Activated CD4-positive, alpha-beta T cell treated with anti-CD3 and anti-CD28 coated beads, Interleukin-2, amount 10 ng/mL, durations not matched to agents 7 days and 5 days (primary cell): ENCODE measurements at regions not wholly inside any gene's neighbourhood (a gene's known extent, or its start where the extent isn't known, plus 50 kb on each side); places are given as distances from the start of the nearest gene placed in this dataset.

Experiments
- CTCF ChIA-PET: fragments of 350-600 bp; sonication (Branson Sonifier 250); formaldehyde crosslinking; loops from one replicate; lab custom pipeline; 2021; ENCODE audit warnings: antibody characterized with exemption; lab: Charles Lee
- POLR2A ChIA-PET: fragments of 350-600 bp; sonication (Branson Sonifier 250); formaldehyde crosslinking; loops from one replicate; lab custom pipeline; 2021; ENCODE audit warnings: antibody characterized with exemption; lab: Charles Lee
- DNase-seq: peaks from one replicate; pipeline ENCODE4 v3.0.0-alpha.2; 2020
- H3K27ac Mint-ChIP-seq: one replicate; pipeline ENCODE4 v1.8.0; 2021; ENCODE audit warnings: mild to moderate bottlenecking, moderate library complexity, mixed read lengths
- H3K27me3 Mint-ChIP-seq: one replicate; pipeline ENCODE4 v1.8.0; 2021; ENCODE audit warnings: mixed read lengths
- H3K36me3 Mint-ChIP-seq: one replicate; pipeline ENCODE4 v1.8.0; 2021; ENCODE audit warnings: low read depth, mixed read lengths
- H3K4me1 Mint-ChIP-seq: one replicate; pipeline ENCODE4 v1.8.0; 2021; ENCODE audit warnings: mixed read lengths
- H3K4me3 Mint-ChIP-seq: one replicate; pipeline ENCODE4 v1.8.0; 2021; ENCODE audit warnings: mild to moderate bottlenecking, moderate library complexity, mixed read lengths
- H3K9me3 Mint-ChIP-seq: one replicate; pipeline ENCODE4 v1.8.0; 2021; ENCODE audit warnings: mixed read lengths

DNA sequence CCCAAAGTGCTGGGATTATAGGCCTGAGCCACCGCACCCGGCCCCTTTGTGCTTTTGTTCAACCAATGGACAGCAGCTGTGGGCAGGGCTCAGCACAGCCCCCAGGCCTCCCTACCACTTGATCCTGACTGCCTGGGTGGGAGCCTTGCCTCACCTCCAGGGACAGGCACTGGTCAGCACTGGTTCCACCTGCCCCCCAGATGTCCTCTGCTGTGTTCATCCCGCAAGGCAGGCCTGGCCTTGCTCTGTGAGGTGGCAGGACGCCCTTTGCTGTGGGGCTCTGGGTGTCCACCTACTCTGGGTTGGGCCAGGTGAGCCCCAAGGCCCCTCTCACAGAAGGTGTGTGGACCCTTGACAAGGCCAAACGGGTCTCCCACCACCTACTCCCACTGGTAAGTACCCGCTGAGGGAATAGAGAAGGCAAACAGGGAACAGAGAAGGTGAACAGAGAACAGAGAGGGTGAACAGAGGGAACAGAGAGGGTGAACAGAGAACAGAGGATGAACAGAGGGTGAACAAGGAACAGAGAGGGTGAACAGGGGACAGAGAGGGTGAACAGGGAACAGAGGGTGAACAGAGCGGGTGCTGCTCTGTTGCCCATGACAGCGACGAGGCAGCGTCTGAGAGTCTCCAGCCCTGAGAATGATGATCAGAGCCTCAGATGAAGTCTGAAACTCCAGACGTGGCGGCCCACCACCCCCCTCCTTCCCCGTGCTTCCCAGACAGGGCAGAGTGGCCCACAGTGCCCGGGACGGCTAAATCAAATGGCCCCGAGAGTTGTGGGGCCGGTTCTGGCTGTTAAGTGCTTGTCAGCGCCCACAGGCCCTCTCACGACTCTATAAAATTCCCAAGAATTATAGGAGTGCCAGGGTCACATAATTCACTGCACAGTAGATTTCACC, 55.0 kb upstream of the NKX1-1 start:
- no peak for DNase-seq
- H3K9me3 Mint-ChIP-seq = no peaks in the 10 kb centered on the region
- no peaks in the 10 kb centered on the region for H3K36me3 Mint-ChIP-seq
- H3K4me3 Mint-ChIP-seq = no peak overlapping the region
- no peak overlapping the region for H3K27ac Mint-ChIP-seq
- H3K27me3 Mint-ChIP-seq = peaks cover 12% of the 10 kb centered on the region
- ChIA-PET POLR2A (no interaction called here), CTCF (no interaction called here)
- H3K4me1 Mint-ChIP-seq = no peaks in the 10 kb centered on the region

GRCh38 chr4:1459722-1460511, 53.7 kb upstream of the NKX1-1 start:
- Mint-ChIP-seq H3K4me1 (no peaks in the 10 kb centered on the region), H3K4me3 (no peak overlapping the region), H3K27me3 (peaks cover 12% of the 10 kb centered on the region), H3K36me3 (no peaks in the 10 kb centered on the region), H3K9me3 (no peaks in the 10 kb centered on the region), H3K27ac (no peak overlapping the region)
- DNase-seq = no peak
- ChIA-PET CTCF (no interaction called here), POLR2A (no interaction called here)

DNA sequence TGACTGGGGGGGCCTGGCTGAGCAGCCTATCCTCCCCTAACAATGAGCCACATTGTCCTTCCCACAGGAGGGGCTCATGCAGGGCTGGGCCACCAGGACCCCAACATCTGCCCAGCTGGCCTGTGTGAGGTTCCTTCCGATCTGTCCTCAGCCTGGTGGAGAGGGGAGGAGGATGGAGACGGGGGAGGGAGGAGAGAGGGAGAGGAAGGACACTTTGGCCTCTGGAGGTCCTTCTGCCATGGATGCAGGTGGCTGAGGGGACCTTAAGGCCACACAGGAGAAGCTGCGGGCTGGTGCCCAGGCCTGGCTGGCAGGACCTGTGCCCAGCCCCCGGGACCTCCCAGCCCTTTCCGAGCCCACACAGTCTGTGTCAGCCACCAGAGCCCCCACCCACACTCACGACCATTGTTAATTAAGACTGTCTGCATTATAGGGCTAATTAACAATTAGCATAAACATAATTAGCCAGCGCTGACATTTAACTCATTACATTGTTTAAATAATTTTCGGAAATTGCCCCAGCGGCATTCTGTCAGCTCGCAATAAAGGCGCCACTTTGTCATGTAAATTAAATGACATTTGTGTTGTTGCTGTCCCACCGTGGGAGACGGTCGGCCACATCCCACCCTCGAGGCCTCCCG, 53.0 kb upstream of the NKX1-1 start:
- ChIA-PET POLR2A (interaction anchor here (0.6 kb wide), 1 partner anchor 67 kb away, joined by 3 read pairs; no protein-coding TSS in a partner anchor), CTCF (no interaction called here)
- H3K27me3 Mint-ChIP-seq = peaks cover 12% of the 10 kb centered on the region
- no peaks in the 10 kb centered on the region for H3K4me1 Mint-ChIP-seq
- H3K4me3 Mint-ChIP-seq = no peak overlapping the region
- H3K36me3 Mint-ChIP-seq = no peaks in the 10 kb centered on the region
- no peaks in the 10 kb centered on the region for H3K9me3 Mint-ChIP-seq
- no peak overlapping the region for H3K27ac Mint-ChIP-seq
- no peak for DNase-seq

GRCh38 chr4:1458581-1458980, 52.3 kb upstream of the NKX1-1 start:
- CTCF ChIA-PET = no interaction called here
- POLR2A ChIA-PET = interaction anchor here (0.6 kb wide), 1 partner anchor 66 kb away, joined by 3 read pairs; no protein-coding TSS in a partner anchor
- Mint-ChIP-seq H3K4me1 (no peaks in the 10 kb centered on the region), H3K27me3 (peaks cover 12% of the 10 kb centered on the region), H3K36me3 (no peaks in the 10 kb centered on the region), H3K27ac (no peak overlapping the region), H3K4me3 (no peak overlapping the region), H3K9me3 (peaks cover 6% of the 10 kb centered on the region)
- no peak for DNase-seq
